Mammary epithelial cell (primary cell): ENCODE measurements at regions not wholly inside any gene's neighbourhood (a gene's known extent, or its start where the extent isn't known, plus 50 kb on each side); places are given as distances from the start of the nearest gene placed in this dataset.

Source experiments
- CTCF ChIP-seq, 2 donors: IDR thresholded peaks in 1 of 2; conservative IDR thresholded peaks in 1 of 2; 2 replicates each; pipeline ENCODE4 v1.5.1; 2011 to 2012; ENCODE audit warnings: inconsistent platforms in 2 of 2, low read length in 2 of 2, mild to moderate bottlenecking in 2 of 2, control low read depth in 1 of 2, low read depth in 1 of 2; ENCODE audit not compliant: insufficient read depth in 1 of 2; ENCODE audit errors: extremely low read depth in 1 of 2
- EZH2 ChIP-seq: IDR thresholded peaks from 2 replicates; pipeline ENCODE4 v1.6.1; 2012; ENCODE audit warnings: low read length, inconsistent platforms, borderline replicate concordance

- TF ChIP-seq CTCF (conservative IDR thresholded peaks at IDR 0.05 in 1 of 2, IDR thresholded peaks at IDR 0.05 in 1 of 2; ENCODE audit: extremely low read depth in 1 of 2, insufficient read depth in 1 of 2, low read depth in 1 of 2, low read length in 2 of 2): no peak
- no peak for TF ChIP-seq EZH2
Observed at GRCh38 chr10:7098160-7098762, 312.6 kb downstream of the SFMBT2 start.
